ENCODE measurements at regions not wholly inside any gene's neighbourhood (a gene's known extent, or its start where the extent isn't known, plus 50 kb on each side); places are given as distances from the start of the nearest gene placed in this dataset.
"Not testable (repeated sequence)": the region's sequence is repeated elsewhere in the genome, so short reads cannot be mapped to it uniquely, and the experiment has no call there.

DNA sequence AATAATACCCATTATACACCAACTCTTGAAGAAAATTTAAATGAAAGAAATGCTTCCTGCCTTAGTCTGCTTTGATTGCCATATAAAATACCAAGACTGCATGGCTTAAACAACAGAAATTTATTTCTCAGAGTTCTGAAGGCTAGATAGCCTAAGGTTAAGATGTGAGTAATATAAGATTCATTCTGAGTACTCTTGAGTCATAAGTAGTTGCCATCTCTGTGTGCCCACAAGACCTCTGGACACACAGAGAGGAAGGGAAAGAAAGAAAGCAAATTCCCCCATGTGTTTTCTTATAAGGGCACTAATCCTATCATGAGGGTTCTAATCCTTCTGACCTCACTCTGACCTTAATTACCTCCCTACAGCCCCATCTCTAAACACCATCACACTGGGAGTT lies 201.2 kb downstream of the PTN start:
- H3K27me3 Mint-ChIP-seq: no peaks in the 10 kb centered on the region
- no peak for ATAC-seq
- H3K4me1 Mint-ChIP-seq: no peaks in the 10 kb centered on the region
- H3K9me3 Mint-ChIP-seq (ENCODE audit: low read depth): no peaks in the 10 kb centered on the region
- CTCF ChIA-PET: no interaction called here
- no peak overlapping the region for H3K4me3 Mint-ChIP-seq
- no peaks in the 10 kb centered on the region for H3K36me3 Mint-ChIP-seq
- H3K27ac Mint-ChIP-seq: no peak overlapping the region
- DNase-seq: no peak

GRCh38 chr7:137135654-137136350 lies 207.7 kb downstream of the PTN start:
- CTCF ChIA-PET: no interaction called here
- DNase-seq: no peak
- no peak for ATAC-seq
- H3K4me3 Mint-ChIP-seq: no peak overlapping the region
- no peaks in the 10 kb centered on the region for H3K36me3 Mint-ChIP-seq
- H3K27me3 Mint-ChIP-seq: no peaks in the 10 kb centered on the region
- no peaks in the 10 kb centered on the region for H3K4me1 Mint-ChIP-seq
- H3K9me3 Mint-ChIP-seq (ENCODE audit: low read depth): no peaks in the 10 kb centered on the region
- no peak overlapping the region for H3K27ac Mint-ChIP-seq

DNA sequence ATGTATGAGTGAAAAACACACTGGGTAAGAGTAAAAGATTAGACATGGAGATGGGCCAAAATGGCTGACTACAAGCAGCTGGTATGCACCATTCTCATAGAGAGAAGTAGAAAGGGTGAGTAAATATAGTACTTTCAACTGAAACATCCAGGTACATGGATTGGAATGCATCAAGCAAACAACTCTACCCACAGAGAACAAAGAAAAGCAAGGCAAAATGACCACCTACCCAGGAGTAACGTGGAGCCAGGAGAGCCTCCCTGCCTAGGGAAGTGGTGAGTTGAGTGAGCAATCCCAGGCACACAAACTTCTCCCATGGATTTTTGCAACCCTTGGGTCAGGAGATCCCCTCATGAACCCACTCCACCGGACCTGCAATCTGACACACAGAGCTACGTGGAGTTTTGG lies 212.8 kb downstream of the PTN start:
- DNase-seq: no peak
- Mint-ChIP-seq H3K9me3 (ENCODE audit: low read depth) (peaks cover 2% of the 10 kb centered on the region), H3K4me1 (no peaks in the 10 kb centered on the region), H3K36me3 (no peaks in the 10 kb centered on the region), H3K27ac (no peak overlapping the region), H3K4me3 (no peak overlapping the region), H3K27me3 (no peaks in the 10 kb centered on the region)
- no peak for ATAC-seq
- CTCF ChIA-PET: no interaction called here

DNA sequence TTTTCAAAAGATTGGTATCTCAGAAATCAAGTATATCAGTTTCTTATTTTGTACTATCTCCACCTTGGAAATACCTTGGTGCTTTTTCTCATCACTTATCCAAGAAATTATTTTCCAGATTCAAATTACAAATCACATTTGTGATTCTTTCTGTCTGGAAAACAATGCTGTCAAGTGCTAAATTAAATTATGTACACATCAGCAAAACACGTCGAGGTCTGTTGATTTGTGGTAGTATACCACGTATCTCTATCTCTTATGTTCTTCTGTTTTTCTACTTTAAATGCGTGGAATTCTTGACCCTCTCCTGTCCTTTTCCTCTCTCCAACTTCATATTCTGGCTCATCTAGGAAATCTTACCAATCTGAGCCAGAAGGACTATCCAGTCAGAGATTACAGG lies 214.5 kb downstream of the PTN start:
- Mint-ChIP-seq H3K9me3 (ENCODE audit: low read depth) (peaks cover 2% of the 10 kb centered on the region), H3K27ac (no peak overlapping the region), H3K4me1 (no peaks in the 10 kb centered on the region), H3K27me3 (no peaks in the 10 kb centered on the region), H3K4me3 (no peak overlapping the region), H3K36me3 (no peaks in the 10 kb centered on the region)
- CTCF ChIA-PET: no interaction called here
- ATAC-seq (no peak), DNase-seq (no peak)

DNA sequence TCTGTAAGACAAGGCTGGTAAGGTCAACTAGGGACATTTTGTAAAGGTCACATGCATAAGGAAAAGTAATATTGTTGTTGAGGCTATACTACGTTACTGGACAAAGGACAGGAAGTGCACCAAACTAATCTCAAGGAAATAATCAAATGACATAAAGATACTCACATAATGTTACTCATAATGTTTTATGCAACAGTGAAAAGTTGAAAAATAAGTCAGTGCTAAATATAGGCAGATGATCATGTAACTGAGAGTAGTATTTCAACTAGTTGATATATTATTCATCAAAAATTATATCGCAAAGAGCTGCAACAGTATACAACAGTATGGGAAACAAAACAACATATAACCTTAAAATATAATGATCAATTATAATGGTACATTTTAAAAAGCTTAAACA lies 215.7 kb downstream of the PTN start:
- H3K27ac Mint-ChIP-seq: no peak overlapping the region
- CTCF ChIA-PET: no interaction called here
- H3K4me1 Mint-ChIP-seq: no peaks in the 10 kb centered on the region
- H3K4me3 Mint-ChIP-seq: no peak overlapping the region
- H3K9me3 Mint-ChIP-seq (ENCODE audit: low read depth): peaks cover 2% of the 10 kb centered on the region
- no peak for DNase-seq
- ATAC-seq: no peak
- no peaks in the 10 kb centered on the region for H3K27me3 Mint-ChIP-seq
- no peaks in the 10 kb centered on the region for H3K36me3 Mint-ChIP-seq

DNA sequence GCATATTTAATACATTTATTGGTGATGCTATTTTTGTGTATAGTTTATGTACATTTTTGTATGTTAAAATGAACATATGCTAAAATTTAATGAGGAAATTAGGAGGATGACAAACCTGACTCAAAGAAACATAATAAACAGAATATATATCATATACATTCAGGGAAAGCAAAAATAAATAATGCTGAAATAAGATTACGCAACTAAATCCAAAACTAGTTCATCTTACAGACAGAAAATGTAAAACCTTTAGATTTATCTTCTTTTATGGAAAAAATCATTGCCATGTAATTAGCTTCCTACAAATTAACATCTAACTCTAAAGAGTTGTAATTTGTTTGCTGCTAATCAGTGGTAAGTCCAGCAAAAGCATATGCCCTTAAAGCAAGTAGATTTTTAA lies 216.5 kb downstream of the PTN start:
- no peak for ATAC-seq
- CTCF ChIA-PET: no interaction called here
- no peak overlapping the region for H3K4me3 Mint-ChIP-seq

DNA sequence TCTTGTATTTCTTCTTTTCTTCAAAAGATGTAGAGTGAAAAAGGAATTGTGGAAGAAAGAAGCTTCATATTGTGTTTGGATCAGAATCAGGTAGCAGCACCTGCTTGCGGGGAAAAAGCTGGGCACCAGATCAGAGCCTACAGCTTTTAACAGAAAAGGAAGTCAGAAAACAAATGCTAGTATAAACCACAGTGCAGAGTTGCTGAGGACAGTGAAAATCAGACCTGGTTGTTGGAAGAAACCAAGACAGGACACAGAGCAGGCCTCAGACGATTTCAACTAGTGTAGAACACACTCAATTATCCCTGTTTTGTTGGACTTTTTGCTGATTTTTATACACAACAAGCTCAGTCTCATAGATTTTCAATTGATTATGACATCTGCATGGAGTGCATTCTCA lies 221.4 kb downstream of the PTN start:
- peaks cover 8% of the 10 kb centered on the region for H3K9me3 Mint-ChIP-seq (ENCODE audit: low read depth)
- peaks cover 4% of the 10 kb centered on the region for H3K4me1 Mint-ChIP-seq
- no peaks in the 10 kb centered on the region for H3K36me3 Mint-ChIP-seq
- no peaks in the 10 kb centered on the region for H3K27me3 Mint-ChIP-seq
- no peak overlapping the region for H3K27ac Mint-ChIP-seq
- CTCF ChIA-PET: no interaction called here
- DNase-seq (no peak), ATAC-seq (no peak)
- H3K4me3 Mint-ChIP-seq: no peak overlapping the region

More for the DNA sequence above, 216.5 kb downstream of the PTN start:
- H3K4me1 Mint-ChIP-seq: no peaks in the 10 kb centered on the region
- peaks cover 2% of the 10 kb centered on the region for H3K9me3 Mint-ChIP-seq (ENCODE audit: low read depth)
- no peaks in the 10 kb centered on the region for H3K36me3 Mint-ChIP-seq
- no peak for DNase-seq
- H3K27ac Mint-ChIP-seq: no peak overlapping the region
- H3K27me3 Mint-ChIP-seq: no peaks in the 10 kb centered on the region

- CTCF ChIA-PET: no interaction called here
- no peaks in the 10 kb centered on the region for H3K27me3 Mint-ChIP-seq
- peaks cover 4% of the 10 kb centered on the region for H3K4me1 Mint-ChIP-seq
- no peak for ATAC-seq
- H3K9me3 Mint-ChIP-seq (ENCODE audit: low read depth): peaks cover 8% of the 10 kb centered on the region
- H3K4me3 Mint-ChIP-seq: no peak overlapping the region
- no peak for DNase-seq
- no peak overlapping the region for H3K27ac Mint-ChIP-seq
- H3K36me3 Mint-ChIP-seq: no peaks in the 10 kb centered on the region
These were observed 222.8 kb downstream of the PTN start for GRCh38 chr7:137120690-137121089.

DNA sequence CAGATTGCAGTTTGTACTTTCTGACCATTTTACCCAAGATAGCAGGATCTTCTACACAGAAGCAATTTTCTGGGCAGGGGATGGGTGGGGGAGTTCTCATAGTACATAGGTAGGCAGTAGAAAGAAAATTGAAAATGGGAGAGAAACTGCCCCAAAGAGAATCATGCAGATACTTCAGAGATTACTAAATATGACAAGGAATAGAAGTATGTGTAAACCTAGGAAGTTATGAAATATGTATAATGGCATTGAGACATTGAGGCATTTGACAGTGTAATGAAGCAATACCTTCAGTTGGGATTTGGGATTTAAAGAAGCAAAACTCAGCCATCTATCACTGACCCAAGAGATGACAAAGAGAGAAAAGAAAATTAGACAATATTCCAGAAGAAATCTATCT lies 233.0 kb downstream of the PTN start:
- H3K36me3 Mint-ChIP-seq: no peaks in the 10 kb centered on the region
- CTCF ChIA-PET: no interaction called here
- ATAC-seq: no peak

GRCh38 chr7:137110091-137110509 lies 233.4 kb downstream of the PTN start:
- no peak overlapping the region for H3K27ac Mint-ChIP-seq
- CTCF ChIA-PET: no interaction called here
- no peaks in the 10 kb centered on the region for H3K27me3 Mint-ChIP-seq

More for the DNA sequence above, 233.0 kb downstream of the PTN start:
- Mint-ChIP-seq H3K27me3 (no peaks in the 10 kb centered on the region), H3K9me3 (ENCODE audit: low read depth) (peaks cover 3% of the 10 kb centered on the region), H3K4me1 (no peaks in the 10 kb centered on the region), H3K4me3 (no peak overlapping the region), H3K27ac (no peak overlapping the region)
- no peak for DNase-seq

DNA sequence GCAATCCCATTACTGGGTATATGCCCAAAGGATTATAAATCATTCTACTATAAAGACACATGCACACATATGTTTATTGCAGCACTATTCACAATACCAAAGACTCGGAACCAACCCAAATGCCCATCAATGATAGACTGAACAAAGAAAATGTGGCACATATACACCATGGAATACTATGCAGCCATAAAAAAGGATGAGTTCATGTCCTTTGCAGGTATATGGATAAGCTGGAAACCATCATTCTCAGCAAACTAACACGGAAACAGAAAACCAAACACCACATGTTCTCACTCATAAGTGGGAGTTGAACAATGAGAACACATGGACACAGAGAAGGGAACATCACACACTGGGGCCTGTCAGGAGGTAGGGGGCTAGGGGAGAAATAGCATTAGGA lies 235.7 kb downstream of the PTN start:
- CTCF ChIA-PET; DNase-seq; H3K27ac Mint-ChIP-seq; H3K4me1 Mint-ChIP-seq; H3K27me3 Mint-ChIP-seq; ATAC-seq; H3K36me3 Mint-ChIP-seq; H3K9me3 Mint-ChIP-seq (ENCODE audit: low read depth); H3K4me3 Mint-ChIP-seq: not testable (repeated sequence)

More at GRCh38 chr7:137110091-137110509, 233.4 kb downstream of the PTN start:
- Mint-ChIP-seq H3K4me1 (no peaks in the 10 kb centered on the region), H3K4me3 (no peak overlapping the region), H3K9me3 (ENCODE audit: low read depth) (peaks cover 3% of the 10 kb centered on the region), H3K36me3 (no peaks in the 10 kb centered on the region)
- ATAC-seq (no peak), DNase-seq (no peak)

DNA sequence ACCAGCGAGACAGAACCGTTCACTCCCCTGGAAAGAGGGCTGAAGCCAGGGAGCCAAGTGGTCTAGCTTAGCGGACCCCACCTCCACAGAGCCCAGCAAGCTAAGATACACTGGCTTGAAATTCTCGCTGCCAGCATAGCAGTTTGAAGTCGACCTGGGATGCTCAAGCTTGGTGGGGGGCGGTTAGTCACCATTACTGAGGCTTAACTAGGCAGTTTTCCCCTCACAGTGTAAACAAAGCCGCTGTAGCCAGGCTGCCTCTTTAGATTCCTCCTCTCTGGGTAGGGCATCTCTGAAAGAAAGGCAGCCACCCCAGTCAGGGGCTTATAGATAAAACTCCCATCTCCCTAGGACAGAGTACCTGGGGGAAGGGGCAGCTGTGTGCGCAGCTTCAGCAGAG lies 235.1 kb downstream of the CHRM2 start:
- H3K4me3 Mint-ChIP-seq; H3K27ac Mint-ChIP-seq; H3K27me3 Mint-ChIP-seq; CTCF ChIA-PET; H3K9me3 Mint-ChIP-seq (ENCODE audit: low read depth); H3K36me3 Mint-ChIP-seq; DNase-seq; H3K4me1 Mint-ChIP-seq; ATAC-seq: not testable (repeated sequence)

- ATAC-seq (no peak), DNase-seq (no peak)
- Mint-ChIP-seq H3K4me3 (no peak overlapping the region), H3K36me3 (no peaks in the 10 kb centered on the region), H3K9me3 (ENCODE audit: low read depth) (peaks cover 15% of the 10 kb centered on the region), H3K4me1 (no peaks in the 10 kb centered on the region), H3K27me3 (no peaks in the 10 kb centered on the region), H3K27ac (no peak overlapping the region)
- CTCF ChIA-PET: no interaction called here
These were observed 228.7 kb downstream of the CHRM2 start for GRCh38 chr7:137097111-137097510.

DNA sequence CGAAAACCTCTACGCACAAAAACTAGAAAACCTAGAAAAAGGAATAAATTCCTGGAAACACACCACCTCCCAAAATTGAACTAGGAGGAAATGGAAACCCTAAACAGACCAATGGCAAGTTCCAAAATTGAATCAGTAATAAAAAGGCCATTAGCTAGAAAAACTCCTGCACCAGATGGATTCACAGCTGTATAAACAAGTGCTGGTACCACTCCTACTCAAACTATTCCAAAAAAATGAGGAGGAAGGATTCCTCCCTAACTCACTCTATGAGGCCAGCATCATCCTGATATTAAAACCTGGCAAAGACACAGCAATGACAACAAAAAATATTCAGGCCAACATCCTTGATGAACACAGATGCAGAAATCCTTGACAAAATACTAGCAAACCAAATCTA lies 228.2 kb downstream of the CHRM2 start:
- ATAC-seq (no peak), DNase-seq (no peak)
- Mint-ChIP-seq H3K4me3 (no peak overlapping the region), H3K4me1 (no peaks in the 10 kb centered on the region), H3K9me3 (ENCODE audit: low read depth) (peaks cover 15% of the 10 kb centered on the region), H3K36me3 (no peaks in the 10 kb centered on the region), H3K27ac (no peak overlapping the region), H3K27me3 (no peaks in the 10 kb centered on the region)
- CTCF ChIA-PET: no interaction called here

- CTCF ChIA-PET: no interaction called here
- no peaks in the 10 kb centered on the region for H3K36me3 Mint-ChIP-seq
- H3K27me3 Mint-ChIP-seq: no peaks in the 10 kb centered on the region
- no peaks in the 10 kb centered on the region for H3K4me1 Mint-ChIP-seq
- ATAC-seq (no peak), DNase-seq (no peak)
- H3K4me3 Mint-ChIP-seq: no peak overlapping the region
- peaks cover 13% of the 10 kb centered on the region for H3K9me3 Mint-ChIP-seq (ENCODE audit: low read depth)
- no peak overlapping the region for H3K27ac Mint-ChIP-seq
These were observed 224.7 kb downstream of the CHRM2 start for GRCh38 chr7:137093198-137093597.

Measured in activated CD8-positive, alpha-beta memory T cell treated with anti-CD3 and anti-CD28 coated beads, Interleukin-2, amount 10 ng/mL, durations not matched to agents 7 days and 5 days (primary cell).